SKM-1 treated with dmso at 0.1 percent for 144 hours (cell line): ENCODE measurements at regions not wholly inside any gene's neighbourhood (a gene's known extent, or its start where the extent isn't known, plus 50 kb on each side); places are given as distances from the start of the nearest gene placed in this dataset.
"Not testable (repeated sequence)": the region's sequence is repeated elsewhere in the genome, so short reads cannot be mapped to it uniquely, and the experiment has no call there.

Experiments used
- DNase-seq: peaks from one replicate; lab custom pipeline; 2025; ENCODE audit not compliant: unreplicated experiment; lab: John Stamatoyannopoulos, UW

DNA sequence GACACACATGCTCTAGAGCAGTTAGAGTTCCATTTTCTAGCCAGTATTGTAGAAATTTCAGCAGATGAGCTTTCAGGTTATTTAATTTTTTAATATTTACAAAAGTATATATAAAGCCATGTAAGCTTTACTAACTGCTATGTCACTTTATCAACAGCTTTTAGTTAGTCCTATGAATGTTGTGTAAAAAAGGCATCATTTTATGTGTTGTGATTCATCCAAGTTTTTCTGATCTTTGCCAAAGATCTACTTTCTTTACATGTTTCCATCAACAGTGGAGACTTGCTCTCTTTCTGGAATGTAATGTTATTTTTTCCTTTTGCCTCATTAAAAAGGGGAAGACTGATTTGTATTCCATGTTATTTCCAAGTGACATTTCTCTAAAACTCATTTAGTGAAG lies 125.2 kb upstream of the TFPI start:
- no peak for DNase-seq

DNA sequence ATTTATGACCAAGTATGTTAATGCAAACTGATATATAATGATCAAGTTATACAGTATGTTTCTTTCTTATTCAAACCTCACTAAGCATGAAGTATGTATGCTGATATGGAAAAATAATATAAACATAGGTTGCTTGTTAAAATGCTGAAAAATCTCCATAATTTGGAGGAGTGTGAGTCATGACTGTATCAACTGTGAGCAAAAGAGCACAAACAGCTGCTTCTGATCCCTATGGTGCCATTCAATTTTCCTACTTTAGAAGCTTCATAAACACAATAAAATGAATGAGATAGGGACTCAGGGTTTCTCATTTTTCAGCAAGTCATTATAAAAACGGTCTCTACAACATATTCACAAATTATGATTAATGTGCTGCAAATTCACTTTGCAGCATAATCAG lies 129.9 kb upstream of the TFPI start:
- DNase-seq: no peak

DNA sequence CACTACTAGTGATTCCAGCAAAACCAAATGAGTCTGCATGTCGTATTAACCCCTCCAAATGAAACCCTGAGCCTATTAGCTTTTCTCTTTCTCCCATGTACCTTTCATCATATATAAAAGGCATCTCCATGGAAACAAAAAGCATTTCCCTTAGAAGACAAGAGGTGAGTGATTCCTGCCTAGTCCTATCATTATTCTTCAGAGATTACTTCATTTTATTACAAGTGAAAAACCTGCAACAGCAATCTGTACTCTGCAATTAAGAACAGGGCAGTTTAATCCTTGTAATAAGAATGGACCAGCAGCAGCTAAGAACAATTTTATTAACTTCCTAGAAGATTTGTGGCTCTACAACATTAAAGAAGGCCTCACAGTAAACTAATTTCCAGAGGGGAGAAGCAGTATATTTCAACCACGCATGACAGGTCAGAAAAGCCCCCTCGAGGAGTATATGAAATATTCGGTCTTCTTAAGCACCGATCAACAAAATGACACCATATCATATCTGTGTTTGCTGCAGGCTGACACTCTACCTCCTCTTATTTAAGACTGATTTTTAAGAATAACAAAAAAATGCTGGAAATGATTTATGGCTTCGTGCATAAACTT lies 132.3 kb upstream of the TFPI start:
- no peak for DNase-seq

DNA sequence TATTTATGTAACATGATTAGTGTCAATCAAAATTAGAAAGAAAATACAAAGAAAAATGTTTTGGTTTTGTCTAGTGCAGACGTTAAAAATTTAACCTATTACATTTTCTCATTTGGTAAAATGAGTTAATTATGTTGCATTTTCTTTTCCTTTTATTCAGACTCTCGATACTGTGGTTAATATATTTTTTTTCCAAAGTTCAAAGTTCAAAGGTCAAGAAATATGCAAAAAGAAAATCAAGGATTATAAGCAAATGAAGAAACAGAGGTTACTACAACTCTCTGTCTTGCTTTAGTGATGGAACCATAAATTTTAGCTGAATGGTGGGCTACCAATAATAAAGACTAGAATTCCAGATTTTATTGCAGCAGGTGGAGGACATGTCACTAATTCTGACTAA lies 133.3 kb upstream of the TFPI start:
- no peak for DNase-seq

GRCh38 chr2:187689372-187689771 lies 135.1 kb upstream of the TFPI start:
- no peak for DNase-seq

DNA sequence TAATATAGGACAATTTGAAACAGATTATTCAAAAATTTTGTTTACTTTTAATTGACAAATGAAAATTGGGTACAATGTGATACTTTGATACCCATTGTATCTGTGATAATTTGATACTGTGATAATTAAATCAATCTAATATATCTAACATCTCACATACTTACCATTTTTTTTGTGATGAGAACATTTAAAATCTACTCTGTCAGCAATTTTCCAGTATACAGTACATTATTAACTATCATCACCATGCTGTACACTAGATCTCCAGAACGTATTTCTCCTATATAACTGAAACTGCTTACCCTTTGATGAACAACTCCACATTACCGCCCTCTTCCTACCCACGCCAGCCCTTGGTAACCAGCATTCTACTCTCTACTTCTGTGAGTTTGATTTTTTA lies 139.7 kb upstream of the TFPI start:
- DNase-seq: no peak

DNA sequence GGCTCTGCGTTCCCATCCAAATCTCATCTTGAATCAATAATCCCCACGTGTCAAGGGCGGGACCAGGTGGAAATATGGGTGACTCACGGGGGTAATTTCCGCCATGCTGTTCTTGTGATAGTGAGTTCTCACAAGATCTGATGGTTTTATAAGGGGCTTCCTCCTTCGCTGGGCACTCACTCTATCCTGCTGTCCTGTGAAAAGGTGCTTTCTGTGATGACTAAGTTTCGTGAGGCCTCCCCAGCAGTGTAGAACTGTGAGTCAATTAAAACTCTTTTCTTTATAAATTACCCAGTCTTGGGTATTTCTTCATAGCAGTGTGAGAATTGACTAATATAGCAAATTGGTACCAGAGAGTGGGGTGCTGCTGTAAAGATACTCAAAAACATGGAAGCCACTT lies 142.4 kb upstream of the TFPI start:
- DNase-seq: not testable (repeated sequence)

DNA sequence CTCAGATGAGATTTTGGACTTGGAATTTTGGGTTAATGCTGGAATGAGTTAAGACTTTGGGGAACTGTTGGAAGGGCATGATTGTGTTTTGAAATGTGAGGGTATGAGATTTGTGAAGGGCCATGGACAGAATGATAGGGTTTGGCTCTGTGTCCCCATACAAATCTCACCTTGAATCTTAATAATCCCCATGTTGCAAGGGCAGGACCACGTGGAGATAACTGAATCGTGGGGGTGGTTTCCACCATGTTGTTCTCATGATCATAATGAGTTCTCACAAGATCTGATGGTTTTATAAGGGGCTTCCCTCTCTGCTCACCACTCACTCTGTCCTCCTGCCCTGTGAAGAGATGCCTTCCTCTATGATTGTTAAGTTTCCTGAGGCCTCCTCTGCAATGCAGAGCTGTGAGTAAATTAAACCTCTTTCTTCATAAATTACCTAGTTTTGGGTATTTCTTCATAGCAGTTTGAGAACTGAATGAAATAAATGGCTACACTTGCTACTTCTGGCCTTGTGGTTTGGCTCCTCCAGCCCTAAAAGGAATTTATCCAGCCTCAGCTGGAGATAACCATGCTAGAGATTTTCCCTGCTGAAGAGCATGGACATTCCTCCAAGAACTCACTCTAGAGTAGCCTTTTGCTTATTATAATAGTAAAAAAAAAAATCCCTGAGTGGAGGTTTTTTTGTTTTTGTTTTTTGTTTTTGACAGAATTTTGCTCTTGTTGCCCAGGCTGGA lies 144.3 kb upstream of the TFPI start:
- DNase-seq: no peak

DNA sequence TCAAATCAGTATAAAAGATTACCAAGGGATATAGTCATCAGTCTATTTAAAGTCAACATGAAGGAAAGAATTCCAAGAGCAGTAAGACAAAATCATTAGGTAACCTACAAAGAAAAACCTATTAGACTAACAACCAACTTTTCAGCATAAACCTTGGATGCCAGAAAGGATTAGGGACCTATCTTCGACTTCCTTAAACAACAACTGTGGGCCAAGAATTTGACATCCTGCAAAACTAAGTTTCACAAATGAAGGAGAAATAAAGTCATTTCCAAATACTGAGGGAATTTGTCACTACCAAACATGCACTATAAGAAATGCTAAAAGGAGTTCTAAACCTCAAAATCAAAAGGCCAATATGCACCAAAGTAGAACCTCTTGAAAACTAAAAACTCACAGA lies 147.9 kb upstream of the TFPI start:
- no peak for DNase-seq

- DNase-seq: no peak
These were observed 154.0 kb upstream of the TFPI start for GRCh38 chr2:187708272-187708671.

DNA sequence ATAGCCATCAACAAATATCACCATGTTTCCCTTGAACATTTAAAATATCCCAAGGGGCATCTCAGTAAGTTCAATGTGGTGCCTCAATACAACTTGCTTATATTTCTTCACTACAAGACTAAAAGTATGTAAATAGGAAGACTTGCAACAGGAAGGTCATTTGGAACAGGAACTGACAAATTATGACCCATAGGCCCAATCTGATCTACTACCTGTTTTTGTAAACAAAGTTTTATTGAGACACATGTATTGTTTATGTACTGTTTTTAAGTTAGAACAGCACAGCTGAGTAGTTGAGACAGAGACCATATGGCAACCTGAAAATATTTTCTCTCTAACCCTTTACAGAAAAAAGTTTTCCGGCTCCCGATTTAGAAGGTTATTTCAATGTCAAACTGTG lies 154.8 kb upstream of the TFPI start:
- DNase-seq: no peak

- no peak for DNase-seq
These were observed 156.7 kb upstream of the TFPI start for GRCh38 chr2:187710791-187711521.

- DNase-seq: no peak
These were observed 161.4 kb upstream of the TFPI start for GRCh38 chr2:187715590-187715989.

DNA sequence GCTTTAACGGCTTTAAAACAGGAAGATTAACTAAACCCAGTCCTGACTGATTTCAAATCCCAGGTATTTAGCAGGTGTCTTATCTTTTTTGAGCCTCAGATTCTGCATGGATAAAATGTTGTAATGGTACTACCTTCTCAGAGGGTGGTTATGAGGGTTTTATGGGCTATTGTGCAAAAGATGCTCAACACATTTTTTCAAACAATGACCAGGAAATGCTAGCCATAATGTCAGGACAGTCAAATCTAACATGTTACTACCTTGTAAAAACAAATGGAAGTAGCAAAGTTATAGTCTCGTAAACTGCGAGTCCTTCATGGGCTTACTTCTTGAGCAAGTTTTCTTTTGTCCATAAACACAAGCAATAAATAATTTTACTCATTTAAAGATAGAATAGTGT lies 162.1 kb upstream of the TFPI start:
- DNase-seq: no peak

DNA sequence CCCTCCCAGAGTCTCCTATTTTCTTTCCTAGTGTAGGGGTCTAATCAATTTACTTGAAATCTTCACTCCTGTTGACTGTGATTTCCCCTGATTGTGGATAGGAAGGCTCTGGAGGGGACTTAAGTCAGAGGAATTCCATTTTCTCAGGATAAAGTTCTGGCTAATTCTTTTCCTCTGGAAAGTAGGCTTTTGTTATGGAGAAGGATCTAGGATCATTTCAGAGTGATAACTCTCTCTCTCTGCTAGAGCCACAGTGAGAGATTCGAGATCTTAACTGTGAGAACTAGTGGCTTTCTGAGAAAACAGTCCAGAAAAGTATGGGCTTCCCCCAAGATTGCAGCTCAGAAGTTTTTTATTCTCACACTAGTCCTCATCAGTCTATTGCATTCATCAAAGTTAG lies 163.9 kb upstream of the TFPI start:
- no peak for DNase-seq

DNA sequence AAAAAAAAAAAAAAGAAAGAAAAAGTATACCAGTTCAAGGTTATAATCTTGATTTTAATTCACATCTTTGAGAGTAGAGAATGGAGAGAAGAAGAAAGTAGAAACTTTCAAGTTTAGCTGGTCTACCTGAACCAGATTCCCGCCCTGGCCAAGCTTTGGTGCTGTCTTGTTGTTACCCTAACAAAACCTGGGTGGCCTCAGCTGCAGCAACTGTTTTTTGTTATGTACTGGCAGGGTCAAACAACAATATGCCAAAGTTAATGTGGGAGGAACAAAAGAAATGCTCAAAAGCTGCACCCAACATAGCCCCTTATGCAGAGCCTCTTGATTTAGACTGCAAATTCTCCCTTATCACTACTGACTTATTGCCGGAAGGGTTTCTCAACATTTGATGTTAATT lies 165.3 kb upstream of the TFPI start:
- no peak for DNase-seq

DNA sequence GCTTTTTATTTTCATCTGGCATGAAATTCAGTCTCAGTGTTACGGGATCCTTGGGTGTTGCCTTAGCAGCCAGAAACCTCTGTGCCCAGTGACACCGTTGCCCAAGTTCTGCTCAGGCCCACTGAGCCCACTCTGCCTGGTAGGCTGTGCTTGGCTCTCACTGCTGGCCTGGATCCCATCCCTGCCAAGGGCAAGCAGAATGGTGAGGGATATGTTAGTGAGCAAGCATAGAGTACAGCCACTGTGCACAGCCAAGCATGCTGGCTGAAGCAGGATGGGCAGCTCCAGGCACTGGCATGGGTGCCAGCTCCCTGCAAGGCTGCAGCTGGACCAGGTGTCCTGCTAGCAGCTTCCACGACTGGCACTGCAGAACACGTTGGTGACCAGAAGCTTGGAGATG lies 194.7 kb upstream of the TFPI start:
- no peak for DNase-seq

DNA sequence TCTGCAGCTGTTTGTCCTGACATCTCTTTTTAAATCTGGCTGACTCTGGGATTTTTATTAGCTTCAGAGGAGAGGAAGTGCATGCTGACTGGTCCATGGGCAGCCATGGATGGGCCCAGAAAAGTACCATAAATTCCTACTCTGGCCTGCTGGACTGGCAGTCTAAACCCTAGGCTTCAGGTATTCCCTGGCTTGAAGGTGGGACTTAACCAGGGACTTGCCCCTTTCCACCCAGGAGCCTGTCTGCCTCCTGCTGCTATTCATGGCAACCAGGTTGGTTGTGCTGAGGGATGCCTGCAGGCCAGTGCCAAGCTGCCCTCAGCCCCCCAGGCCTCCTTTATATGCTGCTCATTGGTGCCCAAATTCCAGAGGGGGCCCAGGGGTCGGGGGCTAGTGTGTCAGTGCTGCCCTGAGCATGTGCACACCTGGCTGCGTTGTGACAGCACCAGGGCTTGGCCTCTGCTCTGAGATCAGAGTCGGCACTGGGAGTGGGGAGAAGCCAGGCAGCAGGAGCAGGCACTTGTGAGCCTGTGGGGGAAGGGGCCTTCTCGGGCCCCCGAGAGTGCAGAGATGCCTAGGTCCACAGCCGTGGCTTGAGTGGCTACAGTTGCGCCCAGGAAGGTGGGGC lies 195.7 kb upstream of the TFPI start:
- no peak for DNase-seq

DNA sequence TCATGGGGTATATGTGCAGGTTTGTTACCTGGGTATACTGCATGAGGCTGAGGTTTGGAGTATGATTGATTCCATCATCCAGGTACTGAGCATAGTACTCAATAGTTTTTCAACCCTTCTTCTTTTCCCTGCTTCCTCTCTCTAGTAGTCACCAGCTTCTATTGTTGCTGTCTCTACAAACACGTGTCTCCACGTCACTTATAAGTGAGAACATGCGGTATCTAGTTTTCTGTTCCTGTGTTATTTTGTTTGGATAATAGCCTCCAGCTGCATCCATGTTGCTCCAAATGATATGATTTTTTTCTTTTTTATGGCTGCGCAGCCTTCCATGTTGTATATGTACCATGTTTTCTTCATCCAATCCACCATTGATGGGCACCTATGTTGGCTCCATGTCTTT lies 214.8 kb upstream of the TFPI start:
- no peak for DNase-seq

DNA sequence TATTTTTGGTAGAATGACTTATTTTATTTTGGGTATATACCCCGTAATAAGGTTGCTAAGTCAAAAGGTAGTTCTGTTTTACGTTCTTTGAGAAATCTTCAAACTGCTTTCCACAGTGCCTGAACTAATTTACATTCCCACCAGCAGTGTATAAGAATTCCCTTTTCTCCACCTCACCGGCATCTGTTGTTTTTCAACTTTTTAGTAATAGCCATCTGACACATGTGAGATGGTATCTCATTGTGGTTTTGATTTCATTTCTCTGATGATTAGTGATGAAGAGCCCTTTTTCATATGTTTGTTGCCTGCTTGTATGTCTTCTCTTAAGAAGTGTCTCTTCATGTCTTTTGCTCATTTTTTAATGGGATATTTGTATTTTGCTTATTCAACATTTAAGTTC lies 215.2 kb upstream of the TFPI start:
- DNase-seq: no peak

DNA sequence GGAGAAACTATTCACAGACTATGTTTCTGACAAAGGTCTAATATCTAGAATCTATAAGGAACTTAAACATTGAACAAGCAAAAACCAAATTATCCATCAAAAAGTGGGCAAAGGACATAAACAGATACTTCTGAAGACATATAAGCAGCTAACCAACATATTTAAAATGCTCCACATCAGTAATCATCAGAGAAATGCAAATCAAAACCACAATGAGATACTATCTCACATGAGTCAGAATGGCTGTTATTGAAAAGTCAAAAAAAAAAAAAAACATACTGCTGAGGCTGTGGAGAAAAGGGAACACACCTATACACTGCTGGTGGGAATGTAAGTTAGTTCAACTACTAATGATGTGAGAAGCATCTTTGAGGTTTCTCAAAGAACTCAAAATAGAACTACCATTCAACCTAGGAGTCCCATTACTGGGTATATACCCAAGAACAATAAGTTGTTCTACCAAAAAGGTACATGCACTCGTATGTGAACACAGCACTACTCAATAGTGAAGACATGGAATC lies 220.4 kb upstream of the TFPI start:
- DNase-seq: no peak

DNA sequence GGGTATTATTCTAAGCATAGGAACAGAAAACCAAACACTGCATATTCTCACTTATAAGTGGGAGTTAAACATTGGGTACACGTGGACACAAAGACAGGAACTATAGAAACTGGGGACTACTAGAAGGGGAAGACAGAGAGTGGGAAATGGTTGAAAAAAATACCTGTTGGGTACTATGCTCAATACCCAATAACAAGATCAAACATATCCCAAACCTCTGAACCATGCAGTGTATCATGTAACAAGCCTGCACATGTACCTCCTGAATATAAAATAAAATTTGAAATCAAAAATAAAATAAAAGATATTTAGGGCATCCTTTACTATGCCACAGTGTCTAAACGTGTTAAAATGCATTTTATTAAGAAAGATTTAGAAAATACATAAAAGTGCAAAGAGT lies 221.0 kb upstream of the TFPI start:
- no peak for DNase-seq
